Right cardiac atrium (tissue), 5 donors: ENCODE measurements at regions not wholly inside any gene's neighbourhood (a gene's known extent, or its start where the extent isn't known, plus 50 kb on each side); places are given as distances from the start of the nearest gene placed in this dataset.

Source experiments
- ATAC-seq, 2 donors: fragments of 200-7000 bp; cut with Tn5 transposase; one replicate each; pipeline versions ENCODE4 v1.8.0 to v1.9.1; 2020; ENCODE audit warnings: moderate library complexity in 2 of 2, mild to moderate bottlenecking in 1 of 2
- DNase-seq, 3 donors: peaks; one replicate each; pipeline ENCODE4 v3.0.0-alpha.2; 2020
- H3K27ac ChIP-seq: one replicate; pipeline ENCODE4 v1.5.1; 2013; ENCODE audit warnings: mild to moderate bottlenecking, low read length, control low read depth, moderate library complexity
- H3K27me3 ChIP-seq: one replicate; pipeline ENCODE4 v1.6.1; 2013; ENCODE audit not compliant: control insufficient read depth, insufficient read depth
- H3K4me1 ChIP-seq: one replicate; pipeline ENCODE4 v1.6.1; 2013; ENCODE audit warnings: low read length; ENCODE audit not compliant: control insufficient read depth, insufficient read depth
- H3K4me3 ChIP-seq: one replicate; pipeline ENCODE4 v1.5.1; 2013; ENCODE audit warnings: low read length, control low read depth
- H3K9me3 ChIP-seq: one replicate; pipeline ENCODE4 v1.6.1; 2013; ENCODE audit warnings: low read length; ENCODE audit not compliant: control insufficient read depth
- WGBS: extraction: QIAGEN DNeasy Blood & Tissue Kit; methylation state at CpG from one replicate; pipeline ENCODE4 v1.1.7; 2013; 5-methylcytosine and 5-hydroxymethylcytosine counted together
- intact Hi-C, 4 donors: fragments of 100-400 bp; cut with DNase I; formaldehyde crosslinking; loops; one replicate each; pipeline versions ENCODE4 v1.11.0 to v1.14.0; 2022 to 2023
- donor health status: healthy with polysubstance abuse.
- donor health status: DM: no; HTN: yes; CAD: no.
- donor health status: DM: no; HTN: no; CAD: no.
- donor health status: DM: no; HTN: yes; CAD: no; lungs with severe emphysema.
- donor health status: DM: yes; HTN: yes; CAD: no.

- Histone ChIP-seq H3K4me1 (no peaks in the 10 kb centered on the region), H3K27ac (no peak overlapping the region), H3K4me3 (no peak overlapping the region), H3K27me3 (no peaks in the 10 kb centered on the region), H3K9me3 (no peaks in the 10 kb centered on the region)
- no peak for ATAC-seq
- intact Hi-C loops = no loop called here
- WGBS = 41% methylated on average over 4 of the region's 4 CpGs
- peak in 2 of 3 donors; percentile 40 to 56 for DNase-seq
These were observed 186.0 kb upstream of the FRMPD4 start for GRCh38 chrX:11952176-11952720.

DNA sequence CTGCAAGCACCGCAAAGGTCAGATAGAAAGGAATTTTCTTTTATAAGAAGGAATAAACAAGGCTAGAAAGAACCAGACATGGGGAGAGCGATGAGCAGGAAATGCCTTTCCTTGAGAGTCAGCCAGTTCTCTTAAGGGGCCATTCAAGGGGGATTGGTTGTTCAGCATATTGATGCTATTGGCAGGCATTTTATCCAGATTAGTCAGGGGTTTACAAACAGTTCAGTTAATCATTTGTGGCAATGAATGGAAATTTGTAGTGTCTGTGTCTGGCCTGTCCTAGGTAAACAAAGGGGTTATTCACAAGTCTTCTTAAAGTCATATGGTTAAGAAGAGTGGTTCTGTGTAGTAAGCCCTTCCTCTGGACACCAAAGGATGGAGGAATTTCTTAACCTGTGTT is 184.7 kb upstream of the FRMPD4 start:
- intact Hi-C loops = no loop called here

GRCh38 chrX:11954176-11954575 is 184.1 kb upstream of the FRMPD4 start:
- no peaks in the 10 kb centered on the region for H3K9me3 ChIP-seq
- WGBS = 61% methylated on average over 3 of the region's 3 CpGs
- H3K4me1 ChIP-seq = no peaks in the 10 kb centered on the region
- no peaks in the 10 kb centered on the region for H3K27me3 ChIP-seq
- no peak overlapping the region for H3K27ac ChIP-seq
- DNase-seq (no peak), ATAC-seq (no peak)
- intact Hi-C loops = no loop called here
- H3K4me3 ChIP-seq = no peak overlapping the region

More for the DNA sequence above, 184.7 kb upstream of the FRMPD4 start:
- H3K4me1 ChIP-seq = no peaks in the 10 kb centered on the region
- no peaks in the 10 kb centered on the region for H3K27me3 ChIP-seq
- H3K27ac ChIP-seq = no peak overlapping the region
- H3K9me3 ChIP-seq = no peaks in the 10 kb centered on the region
- ATAC-seq (no peak), DNase-seq (no peak)
- H3K4me3 ChIP-seq = no peak overlapping the region
- WGBS = 25% methylated on average over 2 of the region's 2 CpGs

- H3K4me1 ChIP-seq = no peaks in the 10 kb centered on the region
- intact Hi-C loops = no loop called here
- no peaks in the 10 kb centered on the region for H3K9me3 ChIP-seq
- 58% methylated on average over 4 of the region's 4 CpGs for WGBS
- no peaks in the 10 kb centered on the region for H3K27me3 ChIP-seq
- no peak overlapping the region for H3K4me3 ChIP-seq
- H3K27ac ChIP-seq = no peak overlapping the region
- ATAC-seq (no peak), DNase-seq (no peak)
These were observed 178.2 kb upstream of the FRMPD4 start for GRCh38 chrX:11960031-11960430.

GRCh38 chrX:11965436-11965835 is 172.8 kb upstream of the FRMPD4 start:
- WGBS = 59% methylated on average over 1 of the region's 1 CpG
- no peak overlapping the region for H3K27ac ChIP-seq
- no peaks in the 10 kb centered on the region for H3K27me3 ChIP-seq
- H3K4me3 ChIP-seq = no peak overlapping the region
- no peak for ATAC-seq
- H3K9me3 ChIP-seq = no peaks in the 10 kb centered on the region
- DNase-seq = no peak
- no peaks in the 10 kb centered on the region for H3K4me1 ChIP-seq
- intact Hi-C loops = no loop called here

- Histone ChIP-seq H3K4me1 (no peaks in the 10 kb centered on the region), H3K4me3 (no peak overlapping the region), H3K27ac (no peak overlapping the region), H3K9me3 (no peaks in the 10 kb centered on the region), H3K27me3 (no peaks in the 10 kb centered on the region)
- DNase-seq (no peak), ATAC-seq (no peak)
- WGBS = 88% methylated on average over 6 of the region's 6 CpGs
- intact Hi-C loops = no loop called here
These were observed 170.0 kb upstream of the FRMPD4 start for GRCh38 chrX:11967986-11968869.

DNA sequence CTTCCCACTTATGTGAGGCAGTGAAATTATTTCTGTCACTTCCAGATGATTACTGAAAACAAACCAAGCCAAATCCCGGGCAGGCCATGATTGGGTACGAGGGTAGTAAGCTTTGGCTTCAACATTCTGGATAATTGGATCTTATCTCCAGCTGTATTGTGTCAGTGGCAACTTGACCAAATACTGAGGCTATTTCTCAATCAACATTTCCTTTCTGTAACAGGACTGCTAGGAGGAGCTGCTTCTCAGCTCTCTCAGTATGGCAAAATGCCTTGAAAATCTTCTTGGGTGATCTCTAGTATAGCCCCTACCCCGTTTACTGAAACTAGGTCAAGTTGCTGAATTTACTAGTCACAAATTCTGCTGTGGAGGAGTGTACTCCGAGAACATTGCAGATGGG is 169.3 kb upstream of the FRMPD4 start:
- no peaks in the 10 kb centered on the region for H3K27me3 ChIP-seq
- H3K27ac ChIP-seq = no peak overlapping the region
- intact Hi-C loops = no loop called here
- DNase-seq = peak in 1 of 3 donors; percentile 35
- peak in 1 of 2 donors; percentile 68 for ATAC-seq
- no peaks in the 10 kb centered on the region for H3K4me1 ChIP-seq
- H3K9me3 ChIP-seq = no peaks in the 10 kb centered on the region
- 47% methylated on average over 4 of the region's 4 CpGs for WGBS
- no peak overlapping the region for H3K4me3 ChIP-seq

DNA sequence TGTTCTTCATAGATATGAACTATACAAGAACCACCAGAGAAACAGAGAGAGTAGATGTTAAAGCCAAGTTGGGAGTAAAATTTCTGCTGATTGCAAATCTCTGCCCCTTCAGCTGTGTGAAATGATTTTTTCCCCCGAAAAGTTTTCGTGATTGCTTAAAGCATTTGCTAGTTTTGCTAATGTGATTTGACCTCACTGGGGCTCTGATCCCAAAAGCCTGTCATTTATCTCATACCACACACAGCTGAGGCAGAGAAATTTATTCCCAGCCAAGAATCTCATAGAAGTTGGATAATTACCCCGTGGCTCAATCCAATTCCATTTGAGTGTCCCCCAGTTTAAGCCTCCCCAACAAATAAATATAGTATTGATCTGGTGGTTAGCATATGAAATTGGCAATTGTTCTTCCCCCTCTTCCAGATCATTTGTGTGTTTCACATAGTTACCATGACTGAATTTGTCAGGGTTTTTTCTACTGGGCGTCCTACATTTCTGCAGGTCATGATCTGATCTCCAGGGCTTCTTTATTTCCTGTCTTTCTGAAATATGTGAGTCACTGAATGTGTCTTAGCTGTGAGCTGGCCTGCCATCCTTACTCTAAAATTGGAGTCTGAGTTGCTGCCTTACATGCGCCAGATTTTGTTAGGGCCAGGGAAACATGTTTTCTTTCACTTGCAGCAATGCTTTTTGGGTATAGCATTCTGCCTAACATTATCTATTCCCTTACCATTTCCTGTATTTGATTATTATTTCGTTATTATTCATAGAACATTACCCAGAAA is 167.5 kb upstream of the FRMPD4 start:
- 52% methylated on average over 6 of the region's 6 CpGs for WGBS
- ATAC-seq (no peak), DNase-seq (no peak)
- H3K27ac ChIP-seq = no peak overlapping the region
- no peaks in the 10 kb centered on the region for H3K27me3 ChIP-seq
- no peak overlapping the region for H3K4me3 ChIP-seq
- H3K9me3 ChIP-seq = no peaks in the 10 kb centered on the region
- intact Hi-C loops = no loop called here
- H3K4me1 ChIP-seq = no peaks in the 10 kb centered on the region

DNA sequence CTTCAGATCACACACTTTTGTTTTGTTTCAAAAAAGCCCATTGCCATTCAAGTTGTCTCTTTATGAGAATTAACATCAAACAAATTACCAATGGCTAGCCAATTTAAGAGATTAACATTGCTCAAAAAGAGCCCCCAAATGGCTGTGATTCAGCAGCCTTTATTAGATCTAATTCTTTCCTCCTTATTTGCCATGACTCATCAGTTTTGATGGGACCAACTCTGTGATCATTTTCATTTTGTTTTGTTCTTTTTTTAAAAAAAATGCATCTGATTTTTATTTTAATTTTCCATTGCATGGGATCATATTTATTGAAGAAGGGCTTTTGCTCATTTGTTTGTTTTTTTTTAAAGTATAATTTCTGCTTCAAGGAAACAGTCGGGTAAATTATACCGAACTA is 161.6 kb upstream of the FRMPD4 start:
- no peak for DNase-seq
- 100% methylated on average over 2 of the region's 2 CpGs for WGBS
- Histone ChIP-seq H3K9me3 (no peaks in the 10 kb centered on the region), H3K27ac (no peak overlapping the region), H3K4me3 (no peak overlapping the region), H3K4me1 (no peaks in the 10 kb centered on the region), H3K27me3 (no peaks in the 10 kb centered on the region)
- no peak for ATAC-seq
- intact Hi-C loops = no loop called here

GRCh38 chrX:11992271-11992670 is 146.0 kb upstream of the FRMPD4 start:
- ATAC-seq (no peak), DNase-seq (no peak)
- intact Hi-C loops = no loop called here
- no peaks in the 10 kb centered on the region for H3K27me3 ChIP-seq
- H3K9me3 ChIP-seq = no peaks in the 10 kb centered on the region
- no peak overlapping the region for H3K27ac ChIP-seq
- H3K4me3 ChIP-seq = no peak overlapping the region
- no peaks in the 10 kb centered on the region for H3K4me1 ChIP-seq

DNA sequence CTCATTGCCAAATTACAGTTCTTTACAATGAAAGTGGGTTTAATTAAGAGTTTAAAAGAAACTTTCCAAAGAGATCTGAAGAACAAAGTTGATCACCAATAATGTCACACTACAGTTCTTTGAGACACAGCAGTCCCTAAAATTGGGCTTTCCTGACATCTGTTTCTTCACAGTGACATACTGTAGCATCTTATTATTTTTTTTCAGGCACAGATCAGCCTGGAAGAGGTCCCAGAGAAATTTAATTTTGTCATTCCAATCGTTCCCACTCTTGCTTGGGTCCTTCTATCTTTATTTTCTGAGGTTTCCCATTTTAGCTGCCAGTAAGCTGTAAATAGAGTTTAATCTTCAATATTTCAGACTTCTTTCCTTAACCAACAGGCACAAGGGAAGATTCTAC is 143.1 kb upstream of the FRMPD4 start:
- no peak for ATAC-seq
- intact Hi-C loops = no loop called here

More for the DNA sequence above, 143.1 kb upstream of the FRMPD4 start:
- H3K4me3 ChIP-seq = no peak overlapping the region
- H3K4me1 ChIP-seq = no peaks in the 10 kb centered on the region
- no peaks in the 10 kb centered on the region for H3K27me3 ChIP-seq
- H3K27ac ChIP-seq = no peak overlapping the region
- 17% methylated on average over 1 of the region's 1 CpG for WGBS
- no peak for DNase-seq
- H3K9me3 ChIP-seq = no peaks in the 10 kb centered on the region
